ENCODE measurements at regions not wholly inside any gene's neighbourhood (a gene's known extent, or its start where the extent isn't known, plus 50 kb on each side); places are given as distances from the start of the nearest gene placed in this dataset.

DNA sequence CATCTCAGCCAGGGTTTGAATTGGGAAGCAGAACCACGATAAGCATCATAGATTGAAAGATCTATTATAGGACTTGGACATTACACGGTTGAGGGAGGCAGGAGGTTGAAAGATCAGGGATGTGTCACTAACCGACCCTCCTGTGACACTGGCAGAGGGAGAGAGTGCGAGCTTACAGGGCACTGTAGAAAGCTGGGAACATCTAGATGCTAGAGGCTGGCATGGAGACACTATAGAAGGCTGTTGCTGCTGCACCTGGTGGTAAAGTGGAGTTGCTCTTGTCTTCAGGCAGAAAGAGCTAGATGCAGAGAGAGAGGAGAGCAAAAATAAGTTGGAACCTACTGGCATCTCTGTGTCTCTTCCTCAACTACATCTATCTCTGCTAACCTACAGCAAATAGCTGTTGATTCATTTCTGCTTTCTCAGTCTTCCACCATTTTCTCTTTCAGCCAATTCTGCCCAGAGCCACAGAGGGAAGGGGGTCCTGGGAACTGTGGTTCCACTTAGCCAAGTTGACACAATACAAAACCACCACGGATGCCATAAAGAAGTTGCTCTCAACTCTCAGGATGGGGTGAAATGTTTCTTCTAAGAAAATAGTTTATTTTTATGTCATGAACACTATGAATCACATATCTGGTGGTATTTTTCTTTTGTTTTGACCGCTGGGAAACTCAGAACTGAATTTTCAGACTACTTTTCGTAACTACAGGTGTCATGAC, 155.9 kb downstream of the ZNF281 start (continued):
- TF ChIP-seq ZMIZ1 (IDR thresholded peaks at IDR 0.05; ENCODE audit: low read depth in 2 of 2, low read length in 2 of 2) (no peak), ZNF75A (CRISPR knock-in tag; IDR thresholded peaks at IDR 0.05) (no peak), RBM15 (IDR thresholded peaks at IDR 0.05; ENCODE audit: insufficient read depth, low read length) (no peak), ZNF274 (IDR thresholded peaks at IDR 0.05; ENCODE audit: borderline replicate concordance, low read depth, low read length) (no peak), RBFOX2 (IDR thresholded peaks at IDR 0.05; ENCODE audit: low read depth, low read length) (no peak), MCM3 (IDR thresholded peaks at IDR 0.05) (no peak), CTCF (IDR thresholded peaks at IDR 0.05 in 2 of 3, conservative IDR thresholded peaks at IDR 0.05 in 1 of 3; ENCODE audit: insufficient read depth in 2 of 3, low read depth in 1 of 3, low read length in 3 of 3) (no peak), MYNN (IDR thresholded peaks at IDR 0.05) (no peak), MYNN (CRISPR knock-in tag; IDR thresholded peaks at IDR 0.05) (no peak), ZNF444 (CRISPR knock-in tag; IDR thresholded peaks at IDR 0.05) (no peak), USF2 (CRISPR knock-in tag; IDR thresholded peaks at IDR 0.05) (no peak)
- TF ChIP-seq, protein P1, sequence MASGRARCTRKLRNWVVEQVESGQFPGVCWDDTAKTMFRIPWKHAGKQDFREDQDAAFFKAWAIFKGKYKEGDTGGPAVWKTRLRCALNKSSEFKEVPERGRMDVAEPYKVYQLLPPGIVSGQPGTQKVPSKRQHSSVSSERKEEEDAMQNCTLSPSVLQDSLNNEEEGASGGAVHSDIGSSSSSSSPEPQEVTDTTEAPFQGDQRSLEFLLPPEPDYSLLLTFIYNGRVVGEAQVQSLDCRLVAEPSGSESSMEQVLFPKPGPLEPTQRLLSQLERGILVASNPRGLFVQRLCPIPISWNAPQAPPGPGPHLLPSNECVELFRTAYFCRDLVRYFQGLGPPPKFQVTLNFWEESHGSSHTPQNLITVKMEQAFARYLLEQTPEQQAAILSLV (tag; IDR thresholded peaks at IDR 0.05): no peak
- TF ChIP-seq, protein P2, sequence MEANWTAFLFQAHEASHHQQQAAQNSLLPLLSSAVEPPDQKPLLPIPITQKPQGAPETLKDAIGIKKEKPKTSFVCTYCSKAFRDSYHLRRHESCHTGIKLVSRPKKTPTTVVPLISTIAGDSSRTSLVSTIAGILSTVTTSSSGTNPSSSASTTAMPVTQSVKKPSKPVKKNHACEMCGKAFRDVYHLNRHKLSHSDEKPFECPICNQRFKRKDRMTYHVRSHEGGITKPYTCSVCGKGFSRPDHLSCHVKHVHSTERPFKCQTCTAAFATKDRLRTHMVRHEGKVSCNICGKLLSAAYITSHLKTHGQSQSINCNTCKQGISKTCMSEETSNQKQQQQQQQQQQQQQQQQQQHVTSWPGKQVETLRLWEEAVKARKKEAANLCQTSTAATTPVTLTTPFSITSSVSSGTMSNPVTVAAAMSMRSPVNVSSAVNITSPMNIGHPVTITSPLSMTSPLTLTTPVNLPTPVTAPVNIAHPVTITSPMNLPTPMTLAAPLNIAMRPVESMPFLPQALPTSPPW (CRISPR knock-in tag; IDR thresholded peaks at IDR 0.05): no peak
- TF ChIP-seq, protein P3, sequence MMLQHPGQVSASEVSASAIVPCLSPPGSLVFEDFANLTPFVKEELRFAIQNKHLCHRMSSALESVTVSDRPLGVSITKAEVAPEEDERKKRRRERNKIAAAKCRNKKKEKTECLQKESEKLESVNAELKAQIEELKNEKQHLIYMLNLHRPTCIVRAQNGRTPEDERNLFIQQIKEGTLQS (IDR thresholded peaks at IDR 0.05): no peak
- TF ChIP-seq, protein P3 (CRISPR knock-in tag; conservative IDR thresholded peaks at IDR 0.05): no peak
